ENCODE measurements at regions not wholly inside any gene's neighbourhood (a gene's known extent, or its start where the extent isn't known, plus 50 kb on each side); places are given as distances from the start of the nearest gene placed in this dataset.

- Mint-ChIP-seq H3K4me3 (no peak overlapping the region), H3K9me3 (peaks cover 3 to 5% (median 4%) of the 10 kb centered on the region in 3 donors), H3K36me3 (no peaks in the 10 kb centered on the region), H3K4me1 (peaks cover 0 to 7% (median 2%) of the 10 kb centered on the region in 3 donors), H3K27me3 (peaks cover 7% of the 10 kb centered on the region), H3K27ac (no peak overlapping the region)
Observed at GRCh38 chr12:128133321-128134073, 133.5 kb upstream of the TMEM132C start.

DNA sequence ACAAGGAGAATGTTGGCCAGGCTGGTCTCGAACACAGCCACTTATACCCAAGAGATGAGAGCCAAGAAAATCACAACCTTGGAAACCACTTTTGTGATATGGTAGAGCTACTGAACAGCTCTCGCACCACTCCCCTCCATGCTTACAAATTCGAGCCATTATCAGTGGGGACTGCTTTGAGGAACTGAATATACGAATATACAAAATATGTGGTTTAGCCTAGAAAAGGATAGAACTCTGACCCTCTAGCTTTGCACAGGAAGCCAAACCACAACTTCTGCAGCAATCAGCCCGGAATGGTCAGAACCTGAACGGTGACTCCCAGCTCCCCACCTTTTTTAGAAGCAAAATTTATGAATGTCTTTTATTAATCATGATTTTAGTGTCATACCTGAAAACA is 129.8 kb upstream of the TMEM132C start:
- peaks cover 4% of the 10 kb centered on the region for H3K27me3 Mint-ChIP-seq
- H3K36me3 Mint-ChIP-seq: no peaks in the 10 kb centered on the region
- no peak overlapping the region for H3K27ac Mint-ChIP-seq
- peaks cover 0 to 7% (median 2%) of the 10 kb centered on the region in 3 donors for H3K4me1 Mint-ChIP-seq
- H3K9me3 Mint-ChIP-seq: peaks cover 4 to 7% (median 5%) of the 10 kb centered on the region in 3 donors
- H3K4me3 Mint-ChIP-seq: no peak overlapping the region

DNA sequence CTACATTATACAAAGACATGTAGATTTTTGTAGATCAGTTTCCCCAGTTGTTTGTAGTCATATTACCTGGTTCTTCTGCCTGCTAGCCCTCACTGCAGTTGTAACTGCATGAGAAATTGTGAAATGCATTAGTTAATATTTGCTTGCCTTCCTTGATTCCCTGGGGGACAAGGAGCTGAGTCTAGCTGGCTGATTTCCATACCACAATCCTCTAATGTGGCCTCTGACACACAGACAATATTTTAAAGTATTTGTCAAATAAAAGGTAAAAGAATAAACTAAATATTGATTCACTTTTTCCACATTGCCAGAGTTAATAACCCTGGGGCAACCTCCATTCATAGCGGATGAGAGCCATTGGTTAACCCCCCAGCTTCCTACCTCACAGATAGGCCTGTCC is 128.8 kb upstream of the TMEM132C start:
- no peak overlapping the region for H3K4me3 Mint-ChIP-seq
- peaks cover 4% of the 10 kb centered on the region for H3K27me3 Mint-ChIP-seq
- H3K4me1 Mint-ChIP-seq: peaks cover 0 to 7% (median 2%) of the 10 kb centered on the region in 3 donors
- H3K36me3 Mint-ChIP-seq: no peaks in the 10 kb centered on the region
- peaks cover 4 to 7% (median 5%) of the 10 kb centered on the region in 3 donors for H3K9me3 Mint-ChIP-seq
- no peak overlapping the region for H3K27ac Mint-ChIP-seq

DNA sequence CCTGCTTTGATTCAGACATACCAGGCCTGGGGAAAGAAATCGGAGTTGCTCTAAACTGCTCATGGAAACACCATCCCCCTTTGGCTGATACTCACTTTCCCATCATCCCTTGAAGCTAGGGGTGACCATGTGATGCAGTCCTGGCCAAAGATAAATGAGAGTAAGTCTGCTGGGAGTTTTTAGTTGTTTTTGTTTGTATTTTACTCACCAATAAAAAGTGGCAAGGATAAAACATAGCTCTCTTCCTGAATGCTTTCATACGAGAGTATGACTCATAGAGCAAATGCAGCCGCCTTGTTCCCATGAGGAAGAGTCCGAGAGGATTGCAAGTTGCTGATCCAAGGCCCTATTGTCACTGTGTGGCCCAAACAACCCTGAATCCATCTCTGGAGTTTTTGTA is 126.4 kb upstream of the TMEM132C start:
- Mint-ChIP-seq H3K36me3 (no peaks in the 10 kb centered on the region), H3K4me3 (no peak overlapping the region), H3K27me3 (no peaks in the 10 kb centered on the region), H3K27ac (no peak overlapping the region), H3K9me3 (peaks cover 0 to 7% (median 5%) of the 10 kb centered on the region in 3 donors), H3K4me1 (peaks cover 0 to 7% (median 3%) of the 10 kb centered on the region in 3 donors)

DNA sequence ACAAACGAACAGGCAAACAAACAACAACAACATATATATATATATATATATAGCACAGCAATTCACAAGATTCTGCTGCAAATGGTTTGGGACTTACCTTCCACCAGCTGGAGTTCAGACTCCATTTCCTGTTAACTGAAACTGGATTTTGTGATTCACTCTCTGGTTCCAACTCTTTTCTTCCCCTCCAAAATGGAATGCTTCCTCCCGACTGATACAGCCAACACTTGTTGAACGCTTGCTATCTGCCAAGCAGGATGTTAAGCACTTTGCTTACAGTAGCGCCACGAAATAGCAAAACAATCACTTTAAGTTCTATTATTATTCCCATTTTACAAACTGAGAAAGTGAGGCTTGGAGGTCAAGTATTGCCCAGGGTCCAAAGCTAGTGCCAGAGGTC is 116.0 kb upstream of the TMEM132C start:
- H3K9me3 Mint-ChIP-seq: peaks cover 0 to 6% (median 5%) of the 10 kb centered on the region in 3 donors
- H3K4me1 Mint-ChIP-seq: no peaks in the 10 kb centered on the region
- H3K4me3 Mint-ChIP-seq: no peak overlapping the region
- no peaks in the 10 kb centered on the region for H3K27me3 Mint-ChIP-seq
- no peaks in the 10 kb centered on the region for H3K36me3 Mint-ChIP-seq
- H3K27ac Mint-ChIP-seq: no peak overlapping the region

DNA sequence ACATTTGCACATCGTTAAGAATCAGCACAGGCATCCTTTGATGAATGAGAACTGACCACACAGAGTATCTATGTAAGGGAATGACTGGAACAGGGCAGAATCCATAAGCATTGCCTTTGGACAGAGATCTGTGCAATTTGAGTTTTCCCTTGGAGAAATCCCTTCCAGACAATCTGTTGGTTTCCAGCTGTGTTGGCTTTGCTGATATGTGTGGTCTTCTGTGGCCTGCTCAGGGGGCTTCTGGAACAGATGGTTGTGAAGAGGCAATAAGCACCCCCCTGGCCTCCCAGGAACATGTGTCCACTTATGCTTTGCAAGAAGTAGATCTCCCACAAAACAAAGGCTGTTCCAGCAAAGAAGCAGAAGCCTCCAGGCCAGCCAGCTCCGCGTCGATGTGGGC is 111.4 kb upstream of the TMEM132C start:
- Mint-ChIP-seq H3K27ac (no peak overlapping the region), H3K9me3 (peaks cover 0 to 5% (median 4%) of the 10 kb centered on the region in 3 donors), H3K36me3 (no peaks in the 10 kb centered on the region), H3K27me3 (no peaks in the 10 kb centered on the region), H3K4me3 (no peak overlapping the region), H3K4me1 (no peaks in the 10 kb centered on the region)

GRCh38 chr12:128163086-128163485 is 103.9 kb upstream of the TMEM132C start:
- Mint-ChIP-seq H3K36me3 (no peaks in the 10 kb centered on the region), H3K9me3 (no peaks in the 10 kb centered on the region), H3K27me3 (no peaks in the 10 kb centered on the region), H3K27ac (peak overlapping the region in 1 of 3 donors; percentile 39), H3K4me1 (no peaks in the 10 kb centered on the region), H3K4me3 (no peak overlapping the region)

- Mint-ChIP-seq H3K4me1 (no peaks in the 10 kb centered on the region), H3K4me3 (no peak overlapping the region), H3K9me3 (peaks cover 0 to 4% (median 3%) of the 10 kb centered on the region in 3 donors), H3K36me3 (no peaks in the 10 kb centered on the region), H3K27me3 (peaks cover 1% of the 10 kb centered on the region), H3K27ac (no peak overlapping the region)
Observed at GRCh38 chr12:128164533-128164932, 102.4 kb upstream of the TMEM132C start.

DNA sequence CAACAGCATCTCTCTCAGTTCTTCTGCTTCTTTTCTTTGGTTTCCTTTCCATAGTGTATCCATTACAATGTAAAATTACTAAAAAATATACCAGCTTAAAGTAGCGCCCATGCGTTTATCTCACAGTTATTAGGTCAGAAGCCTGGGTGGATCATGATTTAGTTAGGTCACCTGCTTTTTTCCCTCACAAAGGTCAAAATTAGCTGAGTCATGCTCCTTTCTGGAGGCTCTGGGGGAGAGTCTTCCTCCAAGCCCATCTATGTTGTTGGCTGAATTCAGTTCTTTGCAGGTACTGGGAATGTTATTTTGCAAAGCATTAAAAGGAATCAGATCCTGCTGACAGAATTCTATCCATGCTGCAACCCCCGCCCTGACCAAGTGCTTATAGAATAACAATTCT is 101.6 kb upstream of the TMEM132C start:
- Mint-ChIP-seq H3K4me3 (no peak overlapping the region), H3K36me3 (no peaks in the 10 kb centered on the region), H3K9me3 (peaks cover 0 to 4% (median 4%) of the 10 kb centered on the region in 3 donors), H3K27ac (no peak overlapping the region), H3K4me1 (no peaks in the 10 kb centered on the region), H3K27me3 (peaks cover 1% of the 10 kb centered on the region)

DNA sequence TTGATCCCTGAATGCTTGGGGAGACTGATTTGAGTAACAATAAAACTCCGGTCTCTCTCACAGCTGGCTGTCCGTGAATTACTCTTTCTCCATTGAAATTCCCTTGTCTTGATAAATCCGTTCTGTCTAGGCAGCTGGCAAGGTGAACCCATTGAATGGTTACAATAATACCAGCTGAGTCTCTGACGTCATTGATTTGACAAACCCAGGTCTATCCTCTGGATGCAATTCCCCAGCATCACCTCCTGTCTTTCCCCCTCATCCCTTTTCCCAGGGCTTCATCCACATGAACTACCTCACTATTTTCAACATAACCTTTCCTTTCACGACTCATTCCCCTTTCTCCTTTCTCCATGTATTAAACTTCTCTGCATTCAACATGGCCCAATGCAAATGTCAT is 98.7 kb upstream of the TMEM132C start:
- Mint-ChIP-seq H3K9me3 (peaks cover 0 to 5% (median 4%) of the 10 kb centered on the region in 3 donors), H3K27me3 (peaks cover 1% of the 10 kb centered on the region), H3K27ac (no peak overlapping the region), H3K36me3 (no peaks in the 10 kb centered on the region), H3K4me1 (no peaks in the 10 kb centered on the region), H3K4me3 (no peak overlapping the region)

DNA sequence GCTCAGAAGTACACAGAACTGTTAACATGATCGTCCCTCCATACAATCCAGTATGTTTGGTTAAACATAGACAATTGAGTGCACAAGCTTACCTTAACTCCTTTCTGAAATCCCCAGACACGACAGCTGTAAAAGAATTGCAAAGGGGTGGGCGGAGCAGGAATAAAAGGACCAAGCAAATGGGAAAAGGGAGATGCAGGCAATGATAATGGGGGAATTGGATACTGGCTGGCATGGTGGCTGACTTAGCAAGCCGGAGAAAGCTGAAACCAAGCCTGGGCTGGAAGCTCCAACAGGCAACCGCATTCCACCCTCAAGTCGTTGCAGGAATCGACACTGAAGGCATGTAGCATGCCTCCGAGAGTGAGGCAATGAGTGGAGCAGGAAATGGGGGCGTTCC is 96.8 kb upstream of the TMEM132C start:
- no peak overlapping the region for H3K27ac Mint-ChIP-seq
- H3K9me3 Mint-ChIP-seq: peaks cover 0 to 12% (median 4%) of the 10 kb centered on the region in 3 donors
- no peak overlapping the region for H3K4me3 Mint-ChIP-seq

DNA sequence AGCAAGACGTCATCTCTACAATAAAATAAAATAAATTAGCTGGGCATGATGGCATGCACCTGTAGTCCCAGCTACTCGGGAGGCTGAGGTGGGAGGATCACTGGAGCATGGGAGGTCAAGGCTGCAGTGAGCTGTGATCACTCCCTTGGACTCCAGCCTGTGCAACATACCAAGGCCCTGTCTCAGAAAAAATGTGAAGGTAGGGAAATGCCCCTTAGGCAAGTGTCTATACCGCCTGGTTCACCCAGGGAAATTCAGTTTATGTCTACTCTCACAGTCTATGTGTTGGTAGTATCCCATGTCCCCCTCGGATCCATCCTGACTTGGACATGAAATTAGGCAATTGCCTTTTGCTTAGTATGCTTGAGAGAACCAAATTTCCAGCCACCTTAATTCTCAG is 88.4 kb upstream of the TMEM132C start:
- H3K27me3 Mint-ChIP-seq: no peaks in the 10 kb centered on the region
- peaks cover 0 to 11% (median 8%) of the 10 kb centered on the region in 3 donors for H3K9me3 Mint-ChIP-seq
- H3K4me3 Mint-ChIP-seq: no peak overlapping the region
- no peaks in the 10 kb centered on the region for H3K36me3 Mint-ChIP-seq
- no peak overlapping the region for H3K27ac Mint-ChIP-seq
- no peaks in the 10 kb centered on the region for H3K4me1 Mint-ChIP-seq

More for the DNA sequence above, 96.8 kb upstream of the TMEM132C start:
- H3K27me3 Mint-ChIP-seq: peaks cover 1% of the 10 kb centered on the region
- no peaks in the 10 kb centered on the region for H3K4me1 Mint-ChIP-seq
- no peaks in the 10 kb centered on the region for H3K36me3 Mint-ChIP-seq

- H3K36me3 Mint-ChIP-seq: no peaks in the 10 kb centered on the region
- no peak overlapping the region for H3K4me3 Mint-ChIP-seq
- H3K27me3 Mint-ChIP-seq: no peaks in the 10 kb centered on the region
- no peak overlapping the region for H3K27ac Mint-ChIP-seq
- H3K9me3 Mint-ChIP-seq: peaks cover 0 to 11% (median 4%) of the 10 kb centered on the region in 3 donors
- H3K4me1 Mint-ChIP-seq: no peaks in the 10 kb centered on the region
Observed at GRCh38 chr12:128178966-128179365, 88.0 kb upstream of the TMEM132C start.

GRCh38 chr12:128180166-128180565 is 86.8 kb upstream of the TMEM132C start:
- no peaks in the 10 kb centered on the region for H3K27me3 Mint-ChIP-seq
- no peaks in the 10 kb centered on the region for H3K36me3 Mint-ChIP-seq
- H3K4me3 Mint-ChIP-seq: no peak overlapping the region
- peaks cover 0 to 13% (median 2%) of the 10 kb centered on the region in 3 donors for H3K9me3 Mint-ChIP-seq
- no peaks in the 10 kb centered on the region for H3K4me1 Mint-ChIP-seq
- no peak overlapping the region for H3K27ac Mint-ChIP-seq

DNA sequence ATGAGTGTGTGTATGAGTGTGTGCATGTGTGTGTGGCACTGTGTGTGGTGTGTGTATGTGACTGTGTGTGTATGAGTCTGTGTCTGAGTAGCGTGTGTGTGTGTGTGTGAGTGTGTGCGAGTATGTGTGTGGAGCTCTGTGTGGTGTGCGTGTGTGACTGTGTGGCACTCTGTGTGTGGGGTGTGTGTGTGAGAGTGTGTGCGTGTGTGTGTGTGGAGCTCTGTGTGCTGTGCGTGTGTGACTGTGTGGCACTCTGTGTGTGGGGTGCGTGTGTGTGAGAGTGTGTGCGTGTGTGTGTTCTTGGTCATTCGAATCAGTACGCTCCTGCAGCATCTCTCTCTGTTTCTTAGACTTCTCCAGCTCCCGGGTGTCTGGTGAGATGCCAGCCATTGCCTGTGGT is 76.9 kb upstream of the TMEM132C start:
- peaks cover 0 to 2% (median 1%) of the 10 kb centered on the region in 3 donors for H3K9me3 Mint-ChIP-seq
- H3K4me1 Mint-ChIP-seq: peaks cover 0 to 2% (median 0%) of the 10 kb centered on the region in 3 donors
- no peaks in the 10 kb centered on the region for H3K36me3 Mint-ChIP-seq
- no peaks in the 10 kb centered on the region for H3K27me3 Mint-ChIP-seq
- H3K27ac Mint-ChIP-seq: no peak overlapping the region
- no peak overlapping the region for H3K4me3 Mint-ChIP-seq

DNA sequence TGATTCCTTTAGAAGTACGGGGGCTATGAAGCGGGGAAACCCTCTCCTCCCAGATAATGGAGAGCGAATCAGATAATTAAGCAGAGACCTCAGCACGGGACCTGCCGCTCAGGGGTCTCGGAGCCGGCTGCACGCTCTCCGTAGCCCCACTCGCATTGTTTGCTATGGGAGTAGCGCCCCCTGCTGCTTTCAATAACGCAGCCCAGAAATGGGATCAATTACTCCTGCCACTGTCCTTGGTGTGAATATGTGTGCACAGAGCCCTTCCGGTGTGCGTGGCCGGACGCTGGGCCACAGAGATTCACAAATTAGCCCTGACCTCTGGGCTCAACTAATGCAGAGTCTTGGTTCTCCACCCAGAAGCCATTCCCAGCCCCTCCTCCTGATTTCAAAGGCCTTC is 76.4 kb upstream of the TMEM132C start:
- peaks cover 0 to 2% (median 0%) of the 10 kb centered on the region in 3 donors for H3K4me1 Mint-ChIP-seq
- H3K27ac Mint-ChIP-seq: no peak overlapping the region
- no peaks in the 10 kb centered on the region for H3K36me3 Mint-ChIP-seq
- H3K27me3 Mint-ChIP-seq: no peaks in the 10 kb centered on the region
- H3K9me3 Mint-ChIP-seq: peaks cover 0 to 2% (median 1%) of the 10 kb centered on the region in 3 donors
- H3K4me3 Mint-ChIP-seq: no peak overlapping the region

Measured in IgD-negative memory B cell (primary cell).